Vagina (tissue), 2 donors: ENCODE measurements at regions not wholly inside any gene's neighbourhood (a gene's known extent, or its start where the extent isn't known, plus 50 kb on each side); places are given as distances from the start of the nearest gene placed in this dataset.

Experiments
- DNase-seq, 2 donors: peaks; one replicate each; pipeline ENCODE4 v3.0.0-alpha.2; 2017; ENCODE audit errors: extremely low spot score in 2 of 2
- H3K27ac ChIP-seq: fragments of 200-600 bp; sonication (generic); one replicate; pipeline ENCODE4 v1.5.1; 2019
- H3K27me3 ChIP-seq: fragments of 200-600 bp; sonication (generic); one replicate; pipeline ENCODE4 v1.5.1; 2019
- H3K36me3 ChIP-seq, 2 donors: fragments of 200-600 bp; sonication (generic); one replicate each; pipeline ENCODE4 v1.5.1; 2017 to 2019
- H3K4me1 ChIP-seq: fragments of 200-600 bp; sonication (generic); one replicate; pipeline ENCODE4 v1.5.1; 2019
- H3K4me3 ChIP-seq, 2 donors: fragments of 200-600 bp; sonication (generic); 1 replicate in 1 of 2; 2 replicates in 1 of 2; pipeline ENCODE4 v1.5.1; 2016 to 2019
- H3K9me3 ChIP-seq: fragments of 200-600 bp; sonication (generic); one replicate; pipeline ENCODE4 v1.5.1; 2019
- CTCF ChIP-seq, 3 experiments: fragments of 450-650 bp in 2 of 3; fragments of 200-600 bp in 1 of 3; sonication (generic) in 1 of 3; IDR thresholded peaks; one replicate each; pipeline ENCODE4 v1.5.1; 2017 to 2019; ENCODE audit warnings: antibody characterized with exemption in 3 of 3, mild to moderate bottlenecking in 2 of 3, moderate library complexity in 2 of 3
- POLR2A ChIP-seq, 2 donors: fragments of 450-650 bp; IDR thresholded peaks; one replicate each; pipeline ENCODE4 v1.6.1; 2017; ENCODE audit warnings: antibody characterized with exemption in 2 of 2, mild to moderate bottlenecking in 2 of 2, moderate library complexity in 2 of 2
- POLR2AphosphoS5 ChIP-seq, 2 donors: sonication (generic); formaldehyde crosslinking; IDR thresholded peaks; one replicate each; pipeline ENCODE4 v1.9.0; 2017; ENCODE audit warnings: antibody characterized with exemption in 2 of 2, mild to moderate bottlenecking in 2 of 2, low read depth in 1 of 2; ENCODE audit not compliant: insufficient read depth in 1 of 2
- intact Hi-C: fragments of 100-400 bp; cut with DNase I; formaldehyde crosslinking; loops from one replicate; pipeline ENCODE4 v1.15.1; 2023

GRCh38 chr9:36762958-36763357, 190.3 kb downstream of the MELK start:
- H3K27ac ChIP-seq = no peak overlapping the region
- TF ChIP-seq POLR2A (IDR thresholded peaks at IDR 0.05) (no peak), CTCF (IDR thresholded peaks at IDR 0.05) (no peak), POLR2AphosphoS5 (IDR thresholded peaks at IDR 0.05; ENCODE audit: insufficient read depth in 1 of 2, low read depth in 1 of 2) (no peak)
- H3K4me1 ChIP-seq = no peaks in the 10 kb centered on the region
- no peaks in the 10 kb centered on the region for H3K36me3 ChIP-seq
- H3K27me3 ChIP-seq = no peaks in the 10 kb centered on the region
- no peak overlapping the region for H3K4me3 ChIP-seq
- DNase-seq = no peak
- no peaks in the 10 kb centered on the region for H3K9me3 ChIP-seq
- intact Hi-C loops = no loop called here

GRCh38 chr9:36763778-36764177, 191.1 kb downstream of the MELK start:
- DNase-seq = no peak
- H3K27ac ChIP-seq = no peak overlapping the region
- intact Hi-C loops = no loop called here
- H3K36me3 ChIP-seq = no peaks in the 10 kb centered on the region
- no peak for TF ChIP-seq POLR2A (IDR thresholded peaks at IDR 0.05)
- no peak for TF ChIP-seq CTCF (IDR thresholded peaks at IDR 0.05)
- TF ChIP-seq POLR2AphosphoS5 (IDR thresholded peaks at IDR 0.05; ENCODE audit: insufficient read depth in 1 of 2, low read depth in 1 of 2) = no peak
- H3K27me3 ChIP-seq = no peaks in the 10 kb centered on the region
- no peak overlapping the region for H3K4me3 ChIP-seq
- H3K9me3 ChIP-seq = no peaks in the 10 kb centered on the region
- H3K4me1 ChIP-seq = no peaks in the 10 kb centered on the region

- H3K4me1 ChIP-seq = no peaks in the 10 kb centered on the region
- intact Hi-C loops = no loop called here
- no peak overlapping the region for H3K27ac ChIP-seq
- H3K4me3 ChIP-seq = no peak overlapping the region
- TF ChIP-seq POLR2AphosphoS5 (IDR thresholded peaks at IDR 0.05; ENCODE audit: insufficient read depth in 1 of 2, low read depth in 1 of 2) = no peak
- TF ChIP-seq CTCF (IDR thresholded peaks at IDR 0.05) = no peak
- TF ChIP-seq POLR2A (IDR thresholded peaks at IDR 0.05) = no peak
- H3K36me3 ChIP-seq = no peaks in the 10 kb centered on the region
- H3K9me3 ChIP-seq = no peaks in the 10 kb centered on the region
- no peak for DNase-seq
- no peaks in the 10 kb centered on the region for H3K27me3 ChIP-seq
Measured at GRCh38 chr9:36764364-36765076, 191.8 kb downstream of the MELK start.

GRCh38 chr9:36765077-36765390, 192.3 kb downstream of the MELK start:
- intact Hi-C loops = no loop called here
- no peak overlapping the region for H3K27ac ChIP-seq
- TF ChIP-seq POLR2A (IDR thresholded peaks at IDR 0.05) (no peak), POLR2AphosphoS5 (IDR thresholded peaks at IDR 0.05; ENCODE audit: insufficient read depth in 1 of 2, low read depth in 1 of 2) (no peak), CTCF (IDR thresholded peaks at IDR 0.05) (no peak)
- no peak overlapping the region for H3K4me3 ChIP-seq
- no peak for DNase-seq
- H3K36me3 ChIP-seq = no peaks in the 10 kb centered on the region
- no peaks in the 10 kb centered on the region for H3K9me3 ChIP-seq
- no peaks in the 10 kb centered on the region for H3K4me1 ChIP-seq
- no peaks in the 10 kb centered on the region for H3K27me3 ChIP-seq

GRCh38 chr9:36765468-36766341, 193.0 kb downstream of the MELK start:
- no peaks in the 10 kb centered on the region for H3K9me3 ChIP-seq
- intact Hi-C loops = no loop called here
- DNase-seq = no peak
- H3K27ac ChIP-seq = no peak overlapping the region
- TF ChIP-seq POLR2AphosphoS5 (IDR thresholded peaks at IDR 0.05; ENCODE audit: insufficient read depth in 1 of 2, low read depth in 1 of 2) (peak in 1 of 2 donors; percentile 10), CTCF (IDR thresholded peaks at IDR 0.05) (no peak), POLR2A (IDR thresholded peaks at IDR 0.05) (no peak)
- H3K27me3 ChIP-seq = no peaks in the 10 kb centered on the region
- H3K36me3 ChIP-seq = no peaks in the 10 kb centered on the region
- peak overlapping the region in 1 of 2 donors; percentile 10 for H3K4me3 ChIP-seq
- no peaks in the 10 kb centered on the region for H3K4me1 ChIP-seq
